Stromal cell of bone marrow (primary cell): ENCODE measurements at regions not wholly inside any gene's neighbourhood (a gene's known extent, or its start where the extent isn't known, plus 50 kb on each side); places are given as distances from the start of the nearest gene placed in this dataset.
"Not testable (repeated sequence)": the region's sequence is repeated elsewhere in the genome, so short reads cannot be mapped to it uniquely, and the experiment has no call there.

Source experiments
- DNase-seq: peaks from one replicate; pipeline ENCODE4 v3.0.0-alpha.2; 2012; ENCODE audit warnings: low read depth

DNA sequence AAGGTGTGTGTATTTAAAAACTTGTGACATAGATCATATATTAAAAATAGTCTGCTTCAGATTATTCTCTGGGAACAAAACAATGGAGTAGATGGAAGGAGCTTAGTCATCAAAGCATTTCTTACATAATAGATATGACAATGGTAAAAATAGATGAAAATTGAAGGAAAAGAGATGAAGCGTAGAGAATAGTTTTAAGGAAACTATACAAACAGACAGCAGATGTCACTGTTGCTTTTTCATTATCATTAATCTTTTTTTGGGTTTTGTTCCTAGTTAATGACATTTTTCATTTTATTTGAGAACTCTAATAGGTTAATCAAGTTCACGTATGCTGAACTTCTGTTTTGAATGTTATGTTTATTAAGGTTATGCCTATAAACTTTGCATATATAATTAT, 149.2 kb upstream of the FBXO33 start:
- DNase-seq, result peak; percentile 8

DNA sequence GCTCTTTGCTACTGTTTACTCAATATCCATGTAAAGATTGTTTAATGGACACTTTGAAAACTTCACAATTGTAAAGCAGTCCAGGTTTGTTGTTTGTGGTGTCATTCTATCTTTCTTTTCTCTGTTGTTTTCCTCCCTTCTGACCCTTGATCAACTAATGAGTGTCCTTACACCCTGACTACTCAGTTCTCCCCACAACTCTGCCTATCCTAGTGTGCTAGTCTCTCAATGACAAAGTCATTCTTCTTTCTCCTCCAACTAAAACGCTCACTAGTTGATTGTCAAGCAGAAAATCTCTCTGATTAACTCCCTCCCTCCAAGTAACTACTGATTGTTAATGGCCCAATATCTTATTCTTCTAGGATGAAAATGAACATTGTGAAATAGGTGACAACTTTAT, 148.5 kb upstream of the FBXO33 start:
- DNase-seq, result no peak

DNA sequence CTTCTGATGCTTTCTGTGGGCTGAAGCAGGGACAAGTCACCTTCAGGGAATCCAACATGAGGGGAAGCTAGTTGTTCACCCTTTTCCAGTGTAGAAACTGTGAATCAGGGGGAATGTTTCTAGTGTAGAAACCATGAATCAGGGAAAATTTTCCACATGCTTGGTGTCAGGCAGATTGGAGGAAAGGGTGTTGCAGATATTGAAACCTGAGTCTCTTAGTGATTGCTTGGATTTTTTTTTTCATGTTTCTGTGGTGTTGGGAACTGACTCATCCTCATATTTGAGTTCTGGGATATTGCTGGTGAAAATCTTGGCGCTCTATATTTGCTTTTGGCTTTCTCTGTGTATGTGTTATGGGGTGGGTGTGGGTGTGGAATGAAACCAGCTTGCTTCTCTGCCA, 144.5 kb upstream of the FBXO33 start:
- DNase-seq, result peak; percentile 62

DNA sequence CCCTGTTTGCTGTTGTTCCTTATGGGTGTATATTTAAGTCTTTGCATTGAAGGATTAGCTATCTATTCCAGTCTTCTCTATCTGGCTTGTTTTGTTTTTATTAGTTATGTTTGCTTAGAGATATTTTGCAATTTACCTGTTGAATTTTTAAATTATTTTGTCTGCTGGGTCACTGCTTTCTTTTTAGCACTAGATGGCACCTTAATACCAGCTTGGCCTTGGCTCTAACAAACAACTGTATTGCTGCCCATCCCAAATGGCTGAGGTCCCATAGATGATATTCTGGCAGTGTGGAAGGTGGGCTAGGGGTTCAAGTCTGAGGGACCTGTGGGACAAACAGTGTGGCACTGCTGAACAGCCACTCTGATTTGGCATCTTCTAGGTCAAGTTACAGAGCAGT, 144.0 kb upstream of the FBXO33 start:
- DNase-seq, result no peak

DNA sequence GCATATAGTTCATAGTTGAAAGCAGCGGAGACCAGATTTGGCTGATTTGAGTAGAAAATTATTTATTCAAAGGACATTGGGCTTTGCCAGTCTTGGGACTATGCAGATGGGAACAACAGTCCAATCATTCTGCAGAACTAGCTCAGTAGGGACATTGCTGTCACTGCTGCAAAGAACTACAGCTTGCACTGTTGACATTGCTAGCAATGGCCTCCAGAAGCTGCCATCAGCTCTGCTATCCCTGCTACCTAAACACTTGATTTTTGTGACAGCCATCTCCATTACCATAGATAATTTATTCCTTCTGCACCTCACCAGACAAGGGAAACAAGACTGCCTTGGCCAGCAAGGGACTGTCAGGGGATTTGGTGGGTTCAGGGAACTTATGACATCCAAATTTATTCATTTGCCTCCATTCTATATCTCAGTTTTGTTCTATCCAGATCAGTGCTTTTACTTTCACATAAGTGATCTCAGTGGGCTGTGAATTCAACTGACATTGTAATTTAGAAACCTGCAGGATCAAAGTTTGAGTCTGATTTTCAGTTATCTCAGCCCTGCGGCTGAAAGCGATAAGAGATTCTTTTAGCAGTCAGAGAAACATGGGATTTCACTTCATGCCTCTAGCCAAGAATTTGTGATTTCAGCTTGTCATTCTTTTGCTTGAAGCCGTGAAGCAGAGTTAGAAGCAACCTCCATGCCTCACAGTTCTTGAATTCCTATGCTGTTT, 136.7 kb upstream of the FBXO33 start:
- no peak for DNase-seq

DNA sequence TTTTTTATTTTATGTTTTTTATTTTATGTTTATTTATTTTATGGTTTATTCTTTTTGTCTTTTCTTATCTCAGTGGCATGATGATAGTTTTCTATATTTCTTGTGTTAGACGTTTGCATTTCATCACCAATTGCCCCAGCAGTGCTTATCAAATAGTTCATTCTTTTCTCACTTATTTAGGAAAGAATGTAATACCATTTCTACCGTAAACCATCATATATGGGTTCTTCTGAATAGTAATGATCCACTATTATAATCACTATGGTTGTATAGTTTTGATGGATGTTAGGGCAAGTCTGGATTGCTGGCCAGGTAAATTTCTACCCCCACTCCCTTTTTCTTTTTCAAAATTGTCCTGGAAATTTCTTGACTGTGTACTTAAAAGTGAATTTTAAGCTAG, 134.6 kb upstream of the FBXO33 start:
- DNase-seq, result no peak

DNA sequence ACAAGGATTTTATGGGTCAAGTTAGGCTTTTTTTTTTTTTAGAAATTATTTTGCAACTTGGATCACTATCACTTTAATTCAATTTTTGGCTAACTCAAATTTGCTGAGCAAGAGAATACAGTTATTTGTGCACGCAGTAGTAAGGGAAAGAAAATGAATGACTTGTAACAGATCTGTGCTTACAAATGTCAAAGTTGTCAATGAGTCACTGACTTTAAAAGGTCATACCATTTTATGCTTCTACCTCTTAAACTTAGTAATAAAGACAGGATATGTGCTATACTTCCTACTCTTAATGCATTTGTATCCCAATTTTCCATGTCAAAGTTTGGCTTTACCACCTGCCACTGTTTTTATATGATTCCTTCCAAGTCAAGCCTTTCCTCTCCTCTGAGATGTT, 131.1 kb upstream of the FBXO33 start:
- no peak for DNase-seq

DNA sequence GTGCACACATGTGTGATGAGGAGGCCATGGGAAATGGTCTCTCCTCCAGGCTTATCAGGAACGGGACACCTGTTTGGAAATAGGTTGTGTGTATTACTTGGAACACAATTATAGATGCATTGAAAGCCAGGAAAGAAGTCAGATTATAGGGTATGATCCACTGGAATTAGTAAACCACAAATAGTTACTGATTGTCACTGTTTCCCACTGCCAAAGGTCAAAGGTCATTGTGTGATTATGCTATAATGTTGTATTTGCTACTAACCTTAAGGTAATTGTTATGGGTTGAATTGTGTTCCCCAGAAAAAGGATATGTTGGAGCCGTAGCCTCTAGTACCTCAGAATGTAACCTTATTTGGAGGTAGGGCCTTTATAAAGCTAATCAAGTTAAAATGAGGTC, 129.9 kb upstream of the FBXO33 start:
- no peak for DNase-seq

DNA sequence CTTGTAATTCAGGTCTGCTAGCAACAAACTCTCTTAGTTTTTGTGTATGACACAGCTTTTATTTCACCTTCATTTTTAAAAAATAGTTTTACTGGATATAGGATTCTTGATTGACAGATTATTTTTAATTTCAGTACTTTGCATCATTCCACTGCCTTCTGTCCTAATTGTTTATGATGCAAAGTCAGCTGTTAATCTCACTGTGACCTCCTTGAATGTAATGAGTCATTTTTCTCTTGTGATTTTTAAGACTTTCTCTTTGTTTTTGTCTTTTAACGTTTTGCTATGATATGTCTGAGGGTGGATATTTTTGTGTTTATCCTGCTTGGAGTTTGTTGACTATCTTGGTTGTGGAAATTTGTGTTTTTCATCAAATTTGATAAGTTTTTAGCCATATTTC, 126.3 kb upstream of the FBXO33 start:
- DNase-seq, result no peak

DNA sequence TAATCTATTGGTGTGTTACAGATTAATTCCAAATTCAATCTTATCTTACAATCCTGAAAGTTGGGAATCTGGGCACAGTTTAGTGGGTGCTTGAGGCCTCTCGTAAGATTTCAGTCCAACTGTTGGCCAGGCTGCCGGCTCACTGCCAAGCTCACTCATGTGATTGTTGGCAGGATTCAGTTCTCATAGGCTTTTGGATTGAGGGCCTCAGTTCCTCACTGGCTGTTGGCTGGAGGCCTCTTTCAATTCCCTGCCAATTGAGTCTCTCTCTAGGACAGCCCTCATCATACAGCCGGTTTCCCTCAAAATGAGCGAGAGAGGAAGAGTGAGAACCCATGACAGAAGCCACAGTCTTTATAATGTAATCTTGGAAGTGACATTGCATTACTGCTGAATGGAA, 123.5 kb upstream of the FBXO33 start:
- no peak for DNase-seq

DNA sequence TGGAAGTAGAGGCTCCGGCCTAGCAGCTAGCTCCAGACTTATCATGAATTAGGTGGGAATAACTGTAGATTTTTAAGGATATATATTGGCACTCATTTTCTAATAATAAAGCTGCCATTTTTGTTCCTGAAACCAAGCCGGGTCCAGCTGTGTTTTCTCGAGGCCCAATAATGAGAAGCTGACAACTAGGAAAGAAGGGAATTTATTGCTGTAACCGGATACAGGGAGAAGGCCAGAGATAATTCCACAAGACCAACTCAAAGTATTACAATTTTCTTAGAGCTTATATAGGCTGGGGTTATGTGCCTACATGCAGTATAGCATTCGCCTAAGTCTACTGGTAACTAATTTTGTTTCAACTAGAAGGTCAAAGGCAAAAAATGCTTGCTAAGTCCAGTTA, 122.3 kb upstream of the FBXO33 start:
- no peak for DNase-seq

DNA sequence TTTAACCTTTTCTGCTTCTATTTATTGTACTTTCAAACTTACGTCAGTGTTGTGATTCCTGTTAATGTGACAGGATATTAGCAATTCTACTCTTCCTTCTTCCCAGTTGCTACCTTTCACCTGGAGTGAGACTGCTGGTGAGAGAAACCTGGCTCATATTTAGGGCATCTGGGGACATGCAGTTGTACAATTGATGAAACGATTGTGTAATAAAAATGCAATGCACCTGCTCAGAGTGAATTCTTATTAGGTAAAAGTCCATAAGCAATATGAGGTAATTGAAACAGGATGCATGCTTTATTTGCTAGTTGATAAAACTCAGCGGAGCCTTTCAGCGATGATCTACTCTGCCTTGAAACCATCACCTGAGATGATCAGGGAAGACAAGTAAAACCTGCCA, 116.1 kb upstream of the FBXO33 start:
- DNase-seq, result no peak

DNA sequence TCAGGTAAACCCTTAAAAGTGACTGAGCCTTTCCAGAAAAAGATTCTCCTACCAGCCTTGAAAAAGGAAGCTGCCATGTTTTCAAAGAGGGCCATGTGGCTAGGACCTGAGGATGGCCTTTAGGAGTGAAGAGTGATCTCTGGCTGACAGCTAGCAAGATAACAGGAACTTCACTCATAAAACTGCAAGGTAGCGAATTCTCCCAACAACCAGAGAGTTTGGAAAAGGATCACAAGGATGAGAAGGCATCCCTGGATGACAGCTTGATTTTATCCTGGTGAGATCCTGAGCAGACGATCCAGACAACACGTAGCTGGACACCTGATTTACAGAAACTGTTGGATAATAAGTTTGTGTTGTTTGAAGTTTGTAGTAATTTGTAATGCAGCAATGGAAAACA, 115.6 kb upstream of the FBXO33 start:
- DNase-seq, result no peak

DNA sequence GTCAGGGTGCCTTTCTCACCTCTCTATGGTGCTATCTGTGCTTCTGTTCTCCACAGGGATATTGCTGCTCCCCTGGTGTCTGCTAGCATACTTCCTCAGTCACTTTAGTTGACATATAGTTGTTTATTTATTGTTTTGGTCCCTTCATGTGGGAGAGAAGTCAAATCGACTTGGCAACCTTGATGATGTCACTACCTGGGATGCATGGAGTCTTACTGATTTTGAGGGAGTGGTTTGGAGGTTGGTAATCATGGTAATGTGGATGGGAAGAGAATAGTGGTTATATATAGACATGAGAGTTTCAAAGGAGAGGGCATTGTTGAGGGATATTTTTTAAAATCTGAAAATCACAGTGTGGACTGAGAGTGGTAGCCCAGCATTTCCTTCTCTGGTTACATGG, 73.6 kb upstream of the FBXO33 start:
- no peak for DNase-seq

DNA sequence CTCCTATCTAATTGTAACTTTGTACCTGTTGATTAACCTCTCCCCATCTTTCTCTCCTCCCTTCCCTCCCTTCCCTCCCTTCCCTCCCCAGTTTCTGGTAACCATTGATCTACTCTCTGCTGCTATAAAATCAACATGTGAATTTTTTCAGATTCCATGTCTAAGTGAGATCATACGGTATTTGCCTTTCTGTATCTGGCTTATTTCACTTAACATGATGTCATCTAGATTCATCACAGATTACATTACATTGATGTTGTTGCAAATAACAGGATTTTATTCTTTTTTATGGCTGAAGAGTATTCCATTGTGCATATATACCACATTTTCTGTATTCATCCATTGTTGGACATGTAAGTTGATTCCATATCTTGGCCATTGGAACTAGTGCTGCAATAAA, 68.0 kb upstream of the FBXO33 start:
- DNase-seq, result no peak

DNA sequence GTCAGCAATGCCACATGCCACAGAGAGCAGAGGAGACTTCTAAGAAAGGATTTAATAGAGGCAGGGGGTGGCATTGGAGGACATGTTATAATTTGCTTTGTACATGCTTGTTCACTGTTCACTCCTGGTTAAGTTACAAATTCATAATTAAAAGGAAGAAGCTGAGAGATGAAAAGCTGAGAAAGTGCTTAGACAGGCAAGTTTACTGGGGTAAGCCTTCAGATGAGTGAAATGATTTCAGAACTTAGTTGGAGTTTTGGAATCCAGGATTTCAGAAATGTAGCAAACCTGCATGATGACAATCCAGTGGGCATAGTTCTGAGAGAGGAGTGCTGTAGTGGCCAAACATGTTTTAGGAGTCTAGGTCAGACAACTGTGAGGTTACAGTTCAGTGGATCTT, 67.3 kb upstream of the FBXO33 start:
- DNase-seq, result no peak

DNA sequence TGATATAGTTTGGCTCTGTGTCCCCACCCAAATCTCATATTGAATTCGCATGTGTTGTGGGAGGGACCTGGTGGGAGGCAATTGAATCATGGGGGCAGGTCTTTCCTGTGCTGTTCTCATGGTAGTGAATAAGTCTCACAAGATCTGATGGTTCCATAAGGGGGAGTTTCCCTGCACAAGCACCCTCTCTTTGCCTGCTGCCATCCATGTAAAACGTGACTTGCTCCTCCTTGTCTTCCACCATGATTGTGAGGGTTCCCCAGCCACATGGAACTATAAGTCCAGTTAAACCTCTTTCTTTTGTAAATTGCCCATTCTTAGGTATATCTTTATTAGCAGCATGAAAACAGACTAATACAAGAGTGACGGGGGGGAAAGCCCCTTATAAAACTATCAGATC, 65.4 kb upstream of the FBXO33 start:
- DNase-seq, result not testable (repeated sequence)

DNA sequence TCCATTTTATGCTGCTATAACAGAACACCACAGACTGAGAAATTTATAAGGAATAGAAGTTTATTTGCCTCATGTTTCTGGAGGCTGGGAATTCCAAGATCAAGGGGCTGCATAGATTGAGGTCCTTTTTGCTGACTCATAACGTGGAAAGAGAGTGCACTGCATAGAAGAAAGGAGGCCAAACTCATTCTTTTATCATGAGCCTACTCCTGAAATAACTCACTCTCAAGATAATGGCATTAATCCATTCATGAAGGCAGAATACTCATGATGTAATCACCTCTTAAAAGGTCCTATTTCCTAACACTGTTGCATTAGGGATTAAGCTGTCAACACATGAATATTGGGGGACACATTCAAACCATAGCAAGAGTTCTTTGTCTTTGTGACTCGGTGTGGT, 60.0 kb upstream of the FBXO33 start:
- peak; percentile 42 for DNase-seq

DNA sequence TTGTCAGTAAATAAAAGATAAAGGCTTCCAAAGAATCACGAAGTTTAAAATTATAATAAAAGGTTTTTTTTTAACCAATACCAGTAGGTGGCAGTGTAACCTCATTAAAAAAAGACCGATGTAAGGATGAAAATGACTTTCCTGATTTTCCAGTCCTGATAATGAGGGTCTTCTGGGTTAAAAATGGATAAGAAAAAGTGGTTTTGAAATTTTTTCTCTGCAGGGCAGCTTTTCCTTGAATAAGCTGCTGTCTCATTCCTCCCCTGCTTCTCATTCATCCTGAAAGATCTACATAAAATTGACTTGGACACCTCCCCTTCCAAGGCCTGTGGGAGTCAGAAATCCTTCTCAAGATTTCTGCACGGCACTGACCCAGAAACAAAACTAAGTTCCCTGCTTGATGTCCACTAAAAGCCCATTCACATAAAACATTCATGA, 58.9 kb upstream of the FBXO33 start:
- no peak for DNase-seq

DNA sequence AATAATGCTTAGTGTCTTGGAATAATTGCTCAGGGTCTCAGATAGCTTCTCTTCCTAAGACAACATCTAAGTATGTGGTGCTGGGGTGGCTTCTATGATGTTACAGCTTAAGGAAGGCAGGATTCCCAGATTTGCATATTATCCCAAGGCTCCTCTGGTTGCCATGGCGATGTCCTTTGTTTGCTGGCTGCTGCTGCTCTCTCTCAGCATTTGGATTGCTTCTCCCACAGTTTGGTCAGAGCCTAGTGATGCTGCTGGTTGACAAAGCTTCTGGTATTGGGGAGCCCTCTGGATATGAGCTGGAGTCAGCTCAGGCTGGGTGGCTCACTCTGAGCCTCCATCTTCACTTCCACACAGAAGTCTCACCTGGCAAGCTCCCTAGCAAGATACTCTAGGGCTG, 56.4 kb upstream of the FBXO33 start:
- no peak for DNase-seq

DNA sequence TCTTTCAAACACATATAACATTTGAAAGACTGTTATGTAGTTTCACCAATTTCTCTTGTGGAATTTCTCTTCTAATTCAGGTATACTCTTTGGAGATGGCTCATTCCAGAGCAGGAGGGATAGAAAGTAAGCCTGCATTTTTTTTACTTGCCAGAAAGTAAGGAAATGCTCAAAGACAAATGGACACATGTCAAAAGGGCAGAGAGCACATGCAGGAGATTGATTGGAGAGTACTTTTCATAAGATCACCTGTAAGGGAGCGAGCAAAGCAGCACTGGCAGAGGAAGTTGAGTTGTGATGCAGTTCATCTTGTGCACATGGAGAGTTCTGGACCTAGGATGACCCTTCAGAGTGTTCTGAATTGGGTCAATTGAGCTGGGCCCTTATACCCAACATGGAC, 51.4 kb upstream of the FBXO33 start:
- no peak for DNase-seq
